WTC11 (cell line): ENCODE measurements at regions not wholly inside any gene's neighbourhood (a gene's known extent, or its start where the extent isn't known, plus 50 kb on each side); places are given as distances from the start of the nearest gene placed in this dataset.

Source experiments
- ATAC-seq: fragments of 200-7000 bp; cut with Tn5 transposase; 2 replicates; pipeline ENCODE4 v1.10.0; 2021; ENCODE audit warnings: mild to moderate bottlenecking, moderate library complexity
- CTCF ChIA-PET: fragments of 300-600 bp; sonication (Branson Sonifier 250); formaldehyde crosslinking; loops from one replicate; lab custom pipeline; 2021; ENCODE audit warnings: antibody characterized with exemption; lab: Charles Lee
- POLR2A ChIA-PET: fragments of 350-600 bp; sonication (Branson Sonifier 250); formaldehyde crosslinking; loops from one replicate; lab custom pipeline; 2021; ENCODE audit warnings: antibody characterized with exemption; lab: Charles Lee
- DNase-seq: peaks from one replicate; pipeline ENCODE4 v3.0.0; 2021; ENCODE audit warnings: low spot score
- H3K27ac Mint-ChIP-seq: 2 replicates; pipeline ENCODE4 v1.8.0; 2021; ENCODE audit warnings: mixed read lengths
- H3K27me3 Mint-ChIP-seq: 2 replicates; pipeline ENCODE4 v1.8.0; 2021; ENCODE audit warnings: low read depth, mild to moderate bottlenecking, moderate library complexity, mixed read lengths
- H3K36me3 Mint-ChIP-seq: 2 replicates; pipeline ENCODE4 v1.8.0; 2021; ENCODE audit warnings: mixed read lengths
- H3K4me1 Mint-ChIP-seq: 2 replicates; pipeline ENCODE4 v1.8.0; 2022; ENCODE audit warnings: mixed read lengths
- H3K4me3 Mint-ChIP-seq: 2 replicates; pipeline ENCODE4 v1.8.0; 2021; ENCODE audit warnings: mild to moderate bottlenecking, moderate library complexity, mixed read lengths
- H3K9me3 Mint-ChIP-seq: 2 replicates; pipeline ENCODE4 v1.8.0; 2021; ENCODE audit warnings: mixed read lengths
- ATF6 ChIP-seq: sonication (generic); formaldehyde crosslinking; IDR thresholded peaks from 2 replicates; pipeline ENCODE4 v1.8.1; 2023; ENCODE audit warnings: mild to moderate bottlenecking, missing genetic modification reagents
- CREM ChIP-seq: sonication (generic); formaldehyde crosslinking; IDR thresholded peaks from 2 replicates; pipeline ENCODE4 v1.8.1; 2022; ENCODE audit warnings: mild to moderate bottlenecking, missing genetic modification reagents, moderate library complexity
- E2F4 ChIP-seq: sonication (generic); formaldehyde crosslinking; IDR thresholded peaks from 2 replicates; pipeline ENCODE4 v1.8.1; 2022; ENCODE audit warnings: low read depth, mild to moderate bottlenecking, moderate library complexity, missing genetic modification reagents, borderline replicate concordance
- EMX1 ChIP-seq: fragments of 250-450 bp; sonication (Bioruptor Pico); IDR thresholded peaks from 2 replicates; pipeline ENCODE4 v1.8.0; 2021; ENCODE audit warnings: mild to moderate bottlenecking
- GABPB1 ChIP-seq: sonication (generic); formaldehyde crosslinking; IDR thresholded peaks from 2 replicates; pipeline ENCODE4 v1.8.1; 2023; ENCODE audit warnings: mild to moderate bottlenecking, missing genetic modification reagents
- GRHL2 ChIP-seq: fragments of 250-450 bp; sonication (Bioruptor Pico); IDR thresholded peaks from 2 replicates; pipeline ENCODE4 v1.8.0; 2022; ENCODE audit warnings: mild to moderate bottlenecking, moderate library complexity; ENCODE audit not compliant: insufficient replicate concordance, severe bottlenecking
- KAT7 ChIP-seq: sonication (generic); formaldehyde crosslinking; IDR thresholded peaks from 2 replicates; pipeline ENCODE4 v1.8.1; 2023; ENCODE audit warnings: missing genetic modification reagents, mild to moderate bottlenecking, borderline replicate concordance
- NFATC4 ChIP-seq: fragments of 250-450 bp; sonication (Bioruptor Pico); IDR thresholded peaks from 2 replicates; pipeline ENCODE4 v1.9.0; 2021; ENCODE audit warnings: mild to moderate bottlenecking
- NR2C2 ChIP-seq: sonication (generic); formaldehyde crosslinking; IDR thresholded peaks from 2 replicates; pipeline ENCODE4 v1.8.0; 2022; ENCODE audit warnings: mild to moderate bottlenecking, missing genetic modification reagents
- NR3C1 ChIP-seq: sonication (generic); formaldehyde crosslinking; conservative IDR thresholded peaks from 2 replicates; pipeline ENCODE4 v1.8.1; 2023; ENCODE audit warnings: low read depth, mild to moderate bottlenecking, missing genetic modification reagents
- SMAD4 ChIP-seq: sonication (generic); formaldehyde crosslinking; IDR thresholded peaks from 2 replicates; pipeline ENCODE4 v1.8.0; 2022; ENCODE audit warnings: mild to moderate bottlenecking, missing genetic modification reagents
- TEAD4 ChIP-seq: sonication (generic); formaldehyde crosslinking; IDR thresholded peaks from 2 replicates; pipeline ENCODE4 v1.8.0; 2022; ENCODE audit warnings: mild to moderate bottlenecking, missing genetic modification reagents
- ZBTB21 ChIP-seq: sonication (generic); formaldehyde crosslinking; IDR thresholded peaks from 2 replicates; pipeline ENCODE4 v1.8.1; 2023; ENCODE audit warnings: mild to moderate bottlenecking, missing genetic modification reagents, borderline replicate concordance
- ZMAT4 ChIP-seq: fragments of 250-450 bp; sonication (Bioruptor Pico); IDR thresholded peaks from 2 replicates; pipeline ENCODE4 v1.9.0; 2021; ENCODE audit warnings: mild to moderate bottlenecking
- ZNF232 ChIP-seq: sonication (generic); formaldehyde crosslinking; IDR thresholded peaks from 2 replicates; pipeline ENCODE4 v1.8.0; 2022; ENCODE audit warnings: mild to moderate bottlenecking, missing genetic modification reagents
- TF ChIP-seq, protein P1 (sequence below): fragments of 200-600 bp; IDR thresholded peaks from 2 replicates; pipeline ENCODE4 v1.8.0; 2022; ENCODE audit warnings: antibody characterized with exemption
- TF ChIP-seq, protein P2 (sequence below): sonication (generic); formaldehyde crosslinking; IDR thresholded peaks from 2 replicates; pipeline ENCODE4 v1.8.0; 2022; ENCODE audit warnings: mild to moderate bottlenecking, missing genetic modification reagents

DNA sequence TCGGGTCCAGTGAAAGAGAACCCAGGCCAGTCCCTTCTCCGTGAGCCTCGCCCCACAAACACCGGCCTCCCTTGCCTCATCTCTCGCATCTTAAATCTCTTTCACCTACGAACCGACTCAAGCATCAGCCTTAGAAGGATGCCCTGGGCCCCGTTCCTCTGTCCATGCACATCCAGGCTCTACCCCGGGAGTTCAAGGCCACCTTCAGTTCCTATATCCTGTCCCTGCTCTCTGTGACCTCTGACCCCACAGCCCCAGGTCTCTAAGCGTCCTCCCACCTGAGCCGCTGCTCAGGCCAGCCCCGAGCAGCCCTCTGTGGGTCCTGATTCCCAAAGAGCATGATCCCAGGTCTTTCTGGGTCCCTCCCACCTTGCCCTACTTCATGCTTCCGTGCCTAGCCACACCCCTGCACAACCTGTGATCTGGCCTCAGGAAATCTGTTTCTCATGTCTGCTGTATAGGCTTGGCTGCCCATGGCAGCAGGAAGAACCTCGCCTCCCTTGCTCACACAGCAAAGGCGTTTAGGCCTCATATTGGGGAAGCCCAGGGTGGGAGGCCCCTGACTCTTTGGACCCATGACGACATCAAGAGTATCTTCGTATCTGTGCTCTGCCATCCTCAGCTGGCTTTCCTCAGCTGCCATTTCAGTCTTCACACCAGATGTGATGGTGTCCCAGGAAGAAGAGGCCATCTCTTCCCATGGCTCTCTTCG lies 77.5 kb upstream of the SEPTIN5 start:
- Mint-ChIP-seq H3K27ac (no peak overlapping the region), H3K9me3 (no peaks in the 10 kb centered on the region), H3K36me3 (no peaks in the 10 kb centered on the region), H3K4me1 (peaks cover 15% of the 10 kb centered on the region), H3K27me3 (peaks cover 10% of the 10 kb centered on the region), H3K4me3 (no peak overlapping the region)
- ChIA-PET POLR2A (no interaction called here), CTCF (interaction anchor here (0.6 kb wide), 1 partner anchor 234 kb away, joined by 3 read pairs; no protein-coding TSS in a partner anchor)
- ATAC-seq (no peak), DNase-seq (no peak)
- no peak for TF ChIP-seq ZBTB21 (CRISPR knock-in tag)
- no peak for TF ChIP-seq ATF6 (CRISPR knock-in tag)

GRCh38 chr22:19637408-19638281 lies 76.7 kb upstream of the SEPTIN5 start:
- CTCF ChIA-PET = interaction anchor here (0.6 to 0.8 kb wide), 2 partner anchors 86 to 234 kb away, joined by 3 read pairs; no protein-coding TSS in a partner anchor
- TF ChIP-seq ZMAT4 (CRISPR knock-in tag) (no peak), NR2C2 (CRISPR knock-in tag) (no peak), SMAD4 (CRISPR knock-in tag) (no peak), GRHL2 (CRISPR knock-in tag) (no peak), EMX1 (no peak), GABPB1 (CRISPR knock-in tag) (no peak), E2F4 (CRISPR knock-in tag) (no peak), TEAD4 (no peak), KAT7 (CRISPR knock-in tag) (no peak), ZNF232 (CRISPR knock-in tag) (no peak), CREM (no peak), NFATC4 (CRISPR knock-in tag) (no peak), NR3C1 (no peak), ZBTB21 (CRISPR knock-in tag) (no peak)
- TF ChIP-seq, protein P1, sequence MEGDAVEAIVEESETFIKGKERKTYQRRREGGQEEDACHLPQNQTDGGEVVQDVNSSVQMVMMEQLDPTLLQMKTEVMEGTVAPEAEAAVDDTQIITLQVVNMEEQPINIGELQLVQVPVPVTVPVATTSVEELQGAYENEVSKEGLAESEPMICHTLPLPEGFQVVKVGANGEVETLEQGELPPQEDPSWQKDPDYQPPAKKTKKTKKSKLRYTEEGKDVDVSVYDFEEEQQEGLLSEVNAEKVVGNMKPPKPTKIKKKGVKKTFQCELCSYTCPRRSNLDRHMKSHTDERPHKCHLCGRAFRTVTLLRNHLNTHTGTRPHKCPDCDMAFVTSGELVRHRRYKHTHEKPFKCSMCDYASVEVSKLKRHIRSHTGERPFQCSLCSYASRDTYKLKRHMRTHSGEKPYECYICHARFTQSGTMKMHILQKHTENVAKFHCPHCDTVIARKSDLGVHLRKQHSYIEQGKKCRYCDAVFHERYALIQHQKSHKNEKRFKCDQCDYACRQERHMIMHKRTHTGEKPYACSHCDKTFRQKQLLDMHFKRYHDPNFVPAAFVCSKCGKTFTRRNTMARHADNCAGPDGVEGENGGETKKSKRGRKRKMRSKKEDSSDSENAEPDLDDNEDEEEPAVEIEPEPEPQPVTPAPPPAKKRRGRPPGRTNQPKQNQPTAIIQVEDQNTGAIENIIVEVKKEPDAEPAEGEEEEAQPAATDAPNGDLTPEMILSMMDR = no peak
- TF ChIP-seq, protein P2, sequence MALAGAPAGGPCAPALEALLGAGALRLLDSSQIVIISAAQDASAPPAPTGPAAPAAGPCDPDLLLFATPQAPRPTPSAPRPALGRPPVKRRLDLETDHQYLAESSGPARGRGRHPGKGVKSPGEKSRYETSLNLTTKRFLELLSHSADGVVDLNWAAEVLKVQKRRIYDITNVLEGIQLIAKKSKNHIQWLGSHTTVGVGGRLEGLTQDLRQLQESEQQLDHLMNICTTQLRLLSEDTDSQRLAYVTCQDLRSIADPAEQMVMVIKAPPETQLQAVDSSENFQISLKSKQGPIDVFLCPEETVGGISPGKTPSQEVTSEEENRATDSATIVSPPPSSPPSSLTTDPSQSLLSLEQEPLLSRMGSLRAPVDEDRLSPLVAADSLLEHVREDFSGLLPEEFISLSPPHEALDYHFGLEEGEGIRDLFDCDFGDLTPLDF (CRISPR knock-in tag) = no peak
- no peak overlapping the region for H3K27ac Mint-ChIP-seq
- H3K4me3 Mint-ChIP-seq = no peak overlapping the region
- peaks cover 8% of the 10 kb centered on the region for H3K4me1 Mint-ChIP-seq
- POLR2A ChIA-PET = no interaction called here
- no peak for DNase-seq
- no peak for ATAC-seq
- no peaks in the 10 kb centered on the region for H3K9me3 Mint-ChIP-seq
- H3K27me3 Mint-ChIP-seq = peaks cover 10% of the 10 kb centered on the region
- H3K36me3 Mint-ChIP-seq = no peaks in the 10 kb centered on the region
